HG02938 (cell line): ENCODE measurements at regions not wholly inside any gene's neighbourhood (a gene's known extent, or its start where the extent isn't known, plus 50 kb on each side); places are given as distances from the start of the nearest gene placed in this dataset.
"Not testable (repeated sequence)": the region's sequence is repeated elsewhere in the genome, so short reads cannot be mapped to it uniquely, and the experiment has no call there.

Source experiments
- ATAC-seq: cut with Tn5 transposase; IDR thresholded peaks from one replicate; pipeline ENCODE4 v1.9.1; 2021; ENCODE audit warnings: mild to moderate bottlenecking, moderate library complexity; ENCODE audit not compliant: unreplicated experiment

DNA sequence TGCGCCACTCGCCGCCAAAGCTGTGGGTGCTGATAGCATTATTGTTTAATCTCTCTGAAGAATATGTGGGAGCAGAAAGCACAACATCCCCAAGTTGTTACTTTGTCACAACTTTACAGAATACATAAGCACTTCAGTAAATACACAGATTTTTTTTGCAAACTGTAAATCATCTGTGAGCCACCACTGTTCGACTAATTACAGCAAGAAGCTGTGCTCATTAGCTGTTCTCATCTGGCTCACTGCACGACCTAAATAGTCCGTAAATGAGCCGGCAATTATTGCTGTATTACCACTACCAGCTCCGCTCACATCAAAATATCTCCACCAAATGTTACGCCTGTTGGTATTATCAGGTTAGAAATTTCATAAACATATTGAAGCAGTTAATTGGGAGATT lies 228.9 kb upstream of the PRKD1 start:
- ATAC-seq = no peak

- ATAC-seq = no peak
These were observed 230.7 kb upstream of the PRKD1 start for GRCh38 chr14:30158299-30158698.

GRCh38 chr14:30159374-30159773 lies 231.7 kb upstream of the PRKD1 start:
- ATAC-seq = no peak

GRCh38 chr14:30160608-30161007 lies 233.0 kb upstream of the PRKD1 start:
- ATAC-seq = no peak

- no peak for ATAC-seq
These were observed 234.4 kb upstream of the PRKD1 start for GRCh38 chr14:30162066-30162465.

- no peak for ATAC-seq
These were observed 237.6 kb upstream of the PRKD1 start for GRCh38 chr14:30165255-30165654.

GRCh38 chr14:30177781-30178180 lies 250.1 kb upstream of the PRKD1 start:
- no peak for ATAC-seq

GRCh38 chr14:30179381-30180130 lies 251.9 kb upstream of the PRKD1 start:
- no peak for ATAC-seq

GRCh38 chr14:30180219-30180618 lies 252.6 kb upstream of the PRKD1 start:
- ATAC-seq = no peak

DNA sequence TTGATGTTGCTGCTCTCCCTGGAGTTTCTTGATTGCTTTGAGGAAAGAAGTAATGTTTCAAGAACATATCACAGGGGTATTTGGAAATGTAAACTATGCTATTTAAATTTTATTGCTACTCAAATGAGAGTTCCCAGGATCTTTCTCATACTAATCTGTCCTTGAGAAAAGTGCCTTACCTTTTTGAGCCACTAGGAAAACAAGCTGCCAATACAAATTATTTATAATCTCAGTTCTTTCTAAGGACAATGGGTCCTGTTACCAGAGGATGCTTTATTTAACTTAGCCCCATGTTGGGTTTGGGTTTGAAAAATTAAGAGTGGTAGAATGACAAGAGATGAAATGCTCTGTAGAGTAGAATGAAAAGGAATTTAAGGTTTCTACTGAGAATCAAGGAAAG lies 258.2 kb upstream of the PRKD1 start:
- ATAC-seq = no peak

DNA sequence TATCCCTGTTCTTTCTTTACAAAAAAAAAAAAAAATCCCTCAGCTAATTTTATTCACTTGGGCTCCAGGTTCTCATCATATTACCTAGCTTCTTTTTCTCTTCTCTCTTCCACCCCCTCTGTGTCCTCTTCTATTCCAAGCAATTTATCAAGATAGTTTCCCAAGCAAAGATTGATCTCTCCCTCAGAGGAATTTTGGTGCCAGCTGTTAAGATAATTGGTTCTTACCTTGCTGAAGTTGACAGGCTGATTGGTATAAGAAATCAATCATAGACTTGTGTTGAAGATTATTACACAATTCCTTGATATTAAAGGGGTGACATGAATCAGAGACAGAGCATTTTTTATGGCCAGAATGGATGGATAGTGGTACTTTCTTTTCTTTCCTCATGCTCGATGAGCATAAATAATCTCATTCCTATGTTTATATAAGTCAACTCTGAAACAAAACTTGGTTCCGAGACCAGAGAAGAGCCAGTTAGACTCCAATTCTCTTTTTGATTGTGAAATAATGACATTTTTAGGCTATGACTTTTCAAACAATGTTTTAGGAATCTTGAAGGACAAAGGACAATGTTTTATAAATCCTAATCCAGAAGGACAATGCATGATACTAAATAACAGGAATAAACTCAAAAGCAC lies 264.1 kb upstream of the PRKD1 start:
- no peak for ATAC-seq

- ATAC-seq = no peak
These were observed 265.5 kb upstream of the PRKD1 start for GRCh38 chr14:30193101-30193500.

- ATAC-seq = no peak
These were observed 266.3 kb upstream of the PRKD1 start for GRCh38 chr14:30193845-30194501.

- ATAC-seq = no peak
These were observed 267.1 kb upstream of the PRKD1 start for GRCh38 chr14:30194741-30195148.

DNA sequence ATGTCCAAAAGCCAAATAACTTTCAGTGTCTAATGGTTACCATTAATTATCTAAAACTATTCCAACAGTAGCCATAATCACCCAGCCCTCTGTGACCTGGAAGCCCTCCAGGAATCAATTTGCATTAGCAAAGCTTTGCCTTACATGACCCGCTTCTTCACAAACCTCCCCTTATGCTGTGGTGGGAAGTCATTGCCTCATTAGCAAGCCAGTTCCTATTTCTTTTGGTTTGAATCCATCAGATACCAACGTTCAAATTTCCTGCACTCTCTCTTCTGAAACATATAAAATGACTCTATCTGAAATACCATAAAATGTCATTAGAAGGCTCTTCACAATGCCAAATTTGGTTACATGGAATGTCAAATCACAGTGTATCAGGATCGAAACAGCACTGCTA lies 268.3 kb upstream of the PRKD1 start:
- no peak for ATAC-seq

DNA sequence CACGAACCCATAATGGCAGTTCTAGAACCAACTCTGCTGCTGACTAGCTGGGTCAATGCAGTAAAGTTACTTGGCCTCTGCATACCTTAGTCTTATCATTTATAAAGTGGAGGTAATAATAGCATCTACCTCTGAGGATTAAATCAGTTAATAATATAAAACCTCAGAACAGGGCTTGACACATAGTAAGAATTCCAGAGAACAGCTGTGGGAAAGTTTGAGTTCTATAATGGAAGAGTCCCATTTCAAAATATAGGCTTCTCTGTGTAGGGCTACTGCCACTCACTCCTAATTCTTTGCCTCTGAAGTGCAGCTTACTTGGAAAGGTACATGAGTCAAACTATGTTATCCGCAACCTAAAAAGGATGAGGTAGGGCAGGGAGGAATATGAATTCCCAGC lies 269.2 kb upstream of the PRKD1 start:
- no peak for ATAC-seq

GRCh38 chr14:30198720-30199119 lies 271.1 kb upstream of the PRKD1 start:
- not testable (repeated sequence) for ATAC-seq

DNA sequence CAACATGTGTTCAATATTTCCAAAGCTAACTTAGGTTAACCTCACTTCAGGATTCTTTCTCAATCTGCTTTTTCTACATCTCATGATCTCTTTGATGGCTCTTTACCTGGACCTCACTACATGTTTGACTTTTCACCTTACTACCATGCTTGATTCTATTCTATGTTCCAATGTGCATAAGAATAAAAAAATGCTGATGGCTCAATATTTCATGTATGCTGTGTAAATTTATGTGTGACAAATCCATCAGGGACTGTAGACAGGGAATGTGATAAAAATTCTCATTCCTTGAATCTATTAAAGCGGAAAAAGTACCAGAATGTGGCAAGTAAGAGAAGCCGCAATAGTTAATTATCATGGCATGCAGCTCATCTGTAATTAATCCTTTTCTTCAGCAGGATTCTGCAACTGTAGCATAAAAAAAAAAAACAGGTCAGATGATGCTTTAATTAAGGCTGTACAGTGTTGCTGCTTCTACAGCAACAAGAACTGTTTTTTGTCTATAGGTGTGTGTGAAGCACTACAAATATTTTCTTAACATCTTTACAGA lies 276.9 kb upstream of the PRKD1 start:
- ATAC-seq = no peak

- ATAC-seq = no peak
These were observed 281.5 kb upstream of the PRKD1 start for GRCh38 chr14:30209136-30209535.

GRCh38 chr14:30210630-30211029 lies 283.0 kb upstream of the PRKD1 start:
- no peak for ATAC-seq

GRCh38 chr14:30211326-30211725 lies 283.7 kb upstream of the PRKD1 start:
- ATAC-seq = no peak

GRCh38 chr14:30214014-30214413 lies 286.4 kb upstream of the PRKD1 start:
- ATAC-seq = no peak
